ENCODE measurements at regions not wholly inside any gene's neighbourhood (a gene's known extent, or its start where the extent isn't known, plus 50 kb on each side); places are given as distances from the start of the nearest gene placed in this dataset.

DNA sequence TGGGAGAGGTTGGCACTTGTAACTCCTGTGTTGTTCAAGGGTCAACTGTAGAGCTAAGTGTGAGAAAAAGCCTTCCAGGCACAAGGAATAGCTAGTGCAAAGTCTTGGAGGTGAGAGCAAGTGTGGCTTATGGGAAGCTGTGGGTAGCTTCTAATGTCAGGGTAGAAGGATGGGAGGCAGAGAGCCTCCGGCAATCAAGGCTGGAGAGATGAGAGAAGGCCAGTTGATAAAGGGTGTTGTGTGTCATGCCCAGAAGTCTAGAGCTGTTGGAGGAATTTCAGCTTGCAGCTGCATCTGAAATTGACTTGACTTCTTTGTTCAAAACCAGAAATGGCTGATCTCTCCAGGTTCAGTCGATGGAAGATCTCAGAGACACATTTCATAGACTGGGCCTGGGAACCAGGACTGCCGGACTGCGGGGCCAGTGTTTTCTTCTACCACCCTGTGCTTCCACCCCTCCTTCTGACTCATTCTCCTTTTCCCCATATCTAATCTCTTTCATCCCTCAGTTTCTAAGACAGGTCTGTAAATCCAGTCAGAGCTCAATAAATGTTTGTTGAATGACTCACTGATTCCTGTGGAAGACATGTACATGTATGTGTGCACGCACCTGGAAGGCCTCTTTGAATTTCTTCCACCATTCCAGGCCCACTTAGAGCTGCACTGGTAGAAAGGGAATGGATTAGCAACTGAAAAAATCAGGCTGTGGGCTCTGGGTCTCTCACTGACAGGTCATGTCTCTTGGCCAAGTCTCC, 67.8 kb upstream of the KLF4 start:
- no peak overlapping the region for H3K27ac ChIP-seq (ENCODE audit: extremely low read depth, low read depth, low read length)
- H3K4me1 ChIP-seq (ENCODE audit: control insufficient read depth, insufficient read depth, low read length), result no peaks in the 10 kb centered on the region
- no peak overlapping the region for H3K4me3 ChIP-seq (ENCODE audit: low read depth, low read length)
- no peaks in the 10 kb centered on the region for H3K9me3 ChIP-seq (ENCODE audit: control insufficient read depth, insufficient read depth, low read depth, low read length)
- ChIA-PET POLR2A (interaction anchor here (0.6 kb wide), 1 partner anchor 23 kb away, joined by 4 read pairs; no protein-coding TSS in a partner anchor), CTCF (interaction anchor here (0.5 to 0.8 kb wide), 2 partner anchors 17 to 216 kb away, joined by 3 to 4 read pairs; no protein-coding TSS in a partner anchor)
- TF ChIP-seq WT1 (tag by site-specific recombination; IDR thresholded peaks at IDR 0.05), result no peak
- TF ChIP-seq ZIC2 (tag by site-specific recombination; IDR thresholded peaks at IDR 0.05), result no peak
- TF ChIP-seq BCL6B (tag by site-specific recombination; IDR thresholded peaks at IDR 0.05), result no peak
- H3K36me3 ChIP-seq (ENCODE audit: control insufficient read depth in 2 of 2, insufficient read depth in 1 of 2, low read length in 2 of 2), result no peaks in the 10 kb centered on the region

GRCh38 chr9:107554636-107555035, 65.1 kb upstream of the KLF4 start:
- ChIA-PET CTCF (interaction anchor here (0.7 kb wide), 1 partner anchor 1915 kb away, joined by 3 read pairs; no protein-coding TSS in a partner anchor), POLR2A (no interaction called here)
- no peak for TF ChIP-seq PRDM2 (tag by site-specific recombination; IDR thresholded peaks at IDR 0.05; ENCODE audit: borderline replicate concordance)
- no peak for TF ChIP-seq ZSCAN30 (tag by site-specific recombination; IDR thresholded peaks at IDR 0.05)
- no peak for TF ChIP-seq ZNF423 (tag by site-specific recombination; IDR thresholded peaks at IDR 0.05)
- no peak for TF ChIP-seq ZNF10 (tag by site-specific recombination; IDR thresholded peaks at IDR 0.05)
- no peak for TF ChIP-seq TRIM28 (IDR thresholded peaks at IDR 0.05; ENCODE audit: borderline replicate concordance, low read length)
- no peak for TF ChIP-seq ZNF416 (tag by site-specific recombination; IDR thresholded peaks at IDR 0.05)
- TF ChIP-seq ZNF768 (tag by site-specific recombination; IDR thresholded peaks at IDR 0.05), result no peak
- TF ChIP-seq, protein P1, sequence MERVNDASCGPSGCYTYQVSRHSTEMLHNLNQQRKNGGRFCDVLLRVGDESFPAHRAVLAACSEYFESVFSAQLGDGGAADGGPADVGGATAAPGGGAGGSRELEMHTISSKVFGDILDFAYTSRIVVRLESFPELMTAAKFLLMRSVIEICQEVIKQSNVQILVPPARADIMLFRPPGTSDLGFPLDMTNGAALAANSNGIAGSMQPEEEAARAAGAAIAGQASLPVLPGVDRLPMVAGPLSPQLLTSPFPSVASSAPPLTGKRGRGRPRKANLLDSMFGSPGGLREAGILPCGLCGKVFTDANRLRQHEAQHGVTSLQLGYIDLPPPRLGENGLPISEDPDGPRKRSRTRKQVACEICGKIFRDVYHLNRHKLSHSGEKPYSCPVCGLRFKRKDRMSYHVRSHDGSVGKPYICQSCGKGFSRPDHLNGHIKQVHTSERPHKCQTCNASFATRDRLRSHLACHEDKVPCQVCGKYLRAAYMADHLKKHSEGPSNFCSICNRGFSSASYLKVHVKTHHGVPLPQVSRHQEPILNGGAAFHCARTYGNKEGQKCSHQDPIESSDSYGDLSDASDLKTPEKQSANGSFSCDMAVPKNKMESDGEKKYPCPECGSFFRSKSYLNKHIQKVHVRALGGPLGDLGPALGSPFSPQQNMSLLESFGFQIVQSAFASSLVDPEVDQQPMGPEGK (tag by site-specific recombination; IDR thresholded peaks at IDR 0.05), result no peak
- Histone ChIP-seq H3K4me3 (ENCODE audit: low read depth, low read length) (no peak overlapping the region), H3K36me3 (ENCODE audit: control insufficient read depth in 2 of 2, insufficient read depth in 1 of 2, low read length in 2 of 2) (no peaks in the 10 kb centered on the region), H3K27ac (ENCODE audit: extremely low read depth, low read depth, low read length) (no peak overlapping the region), H3K4me1 (ENCODE audit: control insufficient read depth, insufficient read depth, low read length) (no peaks in the 10 kb centered on the region), H3K9me3 (ENCODE audit: control insufficient read depth, insufficient read depth, low read depth, low read length) (no peaks in the 10 kb centered on the region)
